H54 (cell line): ENCODE measurements at regions not wholly inside any gene's neighbourhood (a gene's known extent, or its start where the extent isn't known, plus 50 kb on each side); places are given as distances from the start of the nearest gene placed in this dataset.
"Not testable (repeated sequence)": the region's sequence is repeated elsewhere in the genome, so short reads cannot be mapped to it uniquely, and the experiment has no call there.

Experiments
- DNase-seq: peaks from one replicate; pipeline ENCODE4 v3.0.0; 2011; ENCODE audit warnings: low spot score, mixed read lengths; ENCODE audit not compliant: insufficient read length
- FAIRE-seq: peaks from 3 replicates; lab custom pipeline; 2011; peaks lifted over from hg19 to GRCh38; lab: Jason Lieb, UNC
- POLR2A ChIP-seq: IDR thresholded peaks from 2 replicates; pipeline ENCODE4 v1.6.1; 2011; ENCODE audit warnings: low read depth, mild to moderate bottlenecking, low read length

GRCh38 chr18:56508370-56509036 is 129.9 kb downstream of the TXNL1 start:
- no peak for FAIRE-seq
- TF ChIP-seq POLR2A: no peak
- no peak for DNase-seq

GRCh38 chr18:56505971-56506370 is 132.4 kb downstream of the TXNL1 start:
- no peak for FAIRE-seq
- DNase-seq: no peak
- TF ChIP-seq POLR2A: no peak

GRCh38 chr18:56505293-56505692 is 133.1 kb downstream of the TXNL1 start:
- TF ChIP-seq POLR2A: no peak
- FAIRE-seq (no peak), DNase-seq (no peak)

GRCh38 chr18:56501896-56502295 is 136.5 kb downstream of the TXNL1 start:
- FAIRE-seq (no peak), DNase-seq (no peak)
- no peak for TF ChIP-seq POLR2A

GRCh38 chr18:56495884-56496283 is 142.5 kb downstream of the TXNL1 start:
- FAIRE-seq: no peak
- no peak for DNase-seq
- no peak for TF ChIP-seq POLR2A

GRCh38 chr18:56493531-56493930 is 144.9 kb downstream of the TXNL1 start:
- DNase-seq: no peak
- TF ChIP-seq POLR2A: no peak
- no peak for FAIRE-seq

- DNase-seq (no peak), FAIRE-seq (no peak)
- TF ChIP-seq POLR2A: no peak
Measured at GRCh38 chr18:56492136-56492535, 146.3 kb downstream of the TXNL1 start.

GRCh38 chr18:56490942-56491341 is 147.4 kb downstream of the TXNL1 start:
- no peak for TF ChIP-seq POLR2A
- DNase-seq (no peak), FAIRE-seq (no peak)

- no peak for TF ChIP-seq POLR2A
- DNase-seq (no peak), FAIRE-seq (no peak)
Measured at GRCh38 chr18:56489893-56490292, 148.5 kb downstream of the TXNL1 start.

GRCh38 chr18:56488739-56489138 is 149.7 kb downstream of the TXNL1 start:
- FAIRE-seq: no peak
- no peak for TF ChIP-seq POLR2A

GRCh38 chr18:56487801-56488200 is 150.6 kb downstream of the TXNL1 start:
- DNase-seq (no peak), FAIRE-seq (no peak)
- TF ChIP-seq POLR2A: no peak

More at GRCh38 chr18:56488739-56489138, 149.7 kb downstream of the TXNL1 start:
- DNase-seq: no peak

GRCh38 chr18:56483386-56483785 is 155.0 kb downstream of the TXNL1 start:
- DNase-seq (no peak), FAIRE-seq (no peak)
- no peak for TF ChIP-seq POLR2A

- not testable (repeated sequence) for FAIRE-seq, DNase-seq
Measured at GRCh38 chr18:56482813-56483212, 155.6 kb downstream of the TXNL1 start.

- no peak for FAIRE-seq
- TF ChIP-seq POLR2A: no peak
- DNase-seq: no peak
Measured at GRCh38 chr18:56481751-56482150, 156.6 kb downstream of the TXNL1 start.

GRCh38 chr18:56479841-56480240 is 158.6 kb downstream of the TXNL1 start:
- no peak for FAIRE-seq
- TF ChIP-seq POLR2A: no peak
- DNase-seq: no peak

GRCh38 chr18:56475250-56475649 is 163.1 kb downstream of the TXNL1 start:
- DNase-seq (no peak), FAIRE-seq (no peak)
- no peak for TF ChIP-seq POLR2A
